ENCODE measurements at regions not wholly inside any gene's neighbourhood (a gene's known extent, or its start where the extent isn't known, plus 50 kb on each side); places are given as distances from the start of the nearest gene placed in this dataset.

- no peak overlapping the region for H3K27ac ChIP-seq (ENCODE audit: low read depth, low read length)
- H3K27me3 ChIP-seq (ENCODE audit: control insufficient read depth, low read length), result no peaks in the 10 kb centered on the region; the same call in 1 of the 2 replicates
- H3K9me3 ChIP-seq (ENCODE audit: control insufficient read depth, insufficient read depth, low read length), result no peaks in the 10 kb centered on the region
- no peak overlapping the region for H3K4me3 ChIP-seq (ENCODE audit: low read length)
- no peaks in the 10 kb centered on the region for H3K79me2 ChIP-seq (ENCODE audit: control insufficient read depth, low read length)
- no peak for TF ChIP-seq EZH2phosphoT487 (IDR thresholded peaks at IDR 0.05; ENCODE audit: borderline replicate concordance, low read length)
- TF ChIP-seq, protein P1, sequence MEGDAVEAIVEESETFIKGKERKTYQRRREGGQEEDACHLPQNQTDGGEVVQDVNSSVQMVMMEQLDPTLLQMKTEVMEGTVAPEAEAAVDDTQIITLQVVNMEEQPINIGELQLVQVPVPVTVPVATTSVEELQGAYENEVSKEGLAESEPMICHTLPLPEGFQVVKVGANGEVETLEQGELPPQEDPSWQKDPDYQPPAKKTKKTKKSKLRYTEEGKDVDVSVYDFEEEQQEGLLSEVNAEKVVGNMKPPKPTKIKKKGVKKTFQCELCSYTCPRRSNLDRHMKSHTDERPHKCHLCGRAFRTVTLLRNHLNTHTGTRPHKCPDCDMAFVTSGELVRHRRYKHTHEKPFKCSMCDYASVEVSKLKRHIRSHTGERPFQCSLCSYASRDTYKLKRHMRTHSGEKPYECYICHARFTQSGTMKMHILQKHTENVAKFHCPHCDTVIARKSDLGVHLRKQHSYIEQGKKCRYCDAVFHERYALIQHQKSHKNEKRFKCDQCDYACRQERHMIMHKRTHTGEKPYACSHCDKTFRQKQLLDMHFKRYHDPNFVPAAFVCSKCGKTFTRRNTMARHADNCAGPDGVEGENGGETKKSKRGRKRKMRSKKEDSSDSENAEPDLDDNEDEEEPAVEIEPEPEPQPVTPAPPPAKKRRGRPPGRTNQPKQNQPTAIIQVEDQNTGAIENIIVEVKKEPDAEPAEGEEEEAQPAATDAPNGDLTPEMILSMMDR (IDR thresholded peaks at IDR 0.05; ENCODE audit: low read depth, low read length, poor library complexity, severe bottlenecking), result no peak
- H3K4me2 ChIP-seq (ENCODE audit: low read length), result no peak overlapping the region
- H4K20me1 ChIP-seq (ENCODE audit: control insufficient read depth, insufficient read depth, low read depth, low read length), result no peaks in the 10 kb centered on the region
- H3K36me3 ChIP-seq (ENCODE audit: control insufficient read depth, low read length), result no peaks in the 10 kb centered on the region
- H3K4me1 ChIP-seq (ENCODE audit: control insufficient read depth, low read length), result no peaks in the 10 kb centered on the region
- no peaks in the 10 kb centered on the region for H3F3A ChIP-seq (ENCODE audit: control insufficient read depth, insufficient read depth)
- H3K9me2 ChIP-seq (replicated peaks; ENCODE audit: control insufficient read depth, low read length), result no peaks in the 10 kb centered on the region
Measured at GRCh38 chr12:67414011-67414715, 145.0 kb downstream of the CAND1 start.

- no peak overlapping the region for H3K27ac ChIP-seq (ENCODE audit: low read depth, low read length)
- no peaks in the 10 kb centered on the region for H3K4me1 ChIP-seq (ENCODE audit: control insufficient read depth, low read length)
- H4K20me1 ChIP-seq (ENCODE audit: control insufficient read depth, insufficient read depth, low read depth, low read length), result no peaks in the 10 kb centered on the region
- H3K9me3 ChIP-seq (ENCODE audit: control insufficient read depth, insufficient read depth, low read length), result no peaks in the 10 kb centered on the region
- H3K36me3 ChIP-seq (ENCODE audit: control insufficient read depth, low read length), result no peaks in the 10 kb centered on the region
- no peaks in the 10 kb centered on the region; the same call in 1 of the 2 replicates for H3K27me3 ChIP-seq (ENCODE audit: control insufficient read depth, low read length)
- H3K4me3 ChIP-seq (ENCODE audit: low read length), result no peak overlapping the region
- no peaks in the 10 kb centered on the region for H3F3A ChIP-seq (ENCODE audit: control insufficient read depth, insufficient read depth)
- H3K79me2 ChIP-seq (ENCODE audit: control insufficient read depth, low read length), result no peaks in the 10 kb centered on the region
- H3K9me2 ChIP-seq (replicated peaks; ENCODE audit: control insufficient read depth, low read length), result no peaks in the 10 kb centered on the region
- TF ChIP-seq EZH2phosphoT487 (IDR thresholded peaks at IDR 0.05; ENCODE audit: borderline replicate concordance, low read length), result no peak
- TF ChIP-seq, protein P1 (IDR thresholded peaks at IDR 0.05; ENCODE audit: low read depth, low read length, poor library complexity, severe bottlenecking), result peak; percentile 43
- no peak overlapping the region for H3K4me2 ChIP-seq (ENCODE audit: low read length)
Measured at GRCh38 chr12:67415473-67415872, 146.3 kb downstream of the CAND1 start.

DNA sequence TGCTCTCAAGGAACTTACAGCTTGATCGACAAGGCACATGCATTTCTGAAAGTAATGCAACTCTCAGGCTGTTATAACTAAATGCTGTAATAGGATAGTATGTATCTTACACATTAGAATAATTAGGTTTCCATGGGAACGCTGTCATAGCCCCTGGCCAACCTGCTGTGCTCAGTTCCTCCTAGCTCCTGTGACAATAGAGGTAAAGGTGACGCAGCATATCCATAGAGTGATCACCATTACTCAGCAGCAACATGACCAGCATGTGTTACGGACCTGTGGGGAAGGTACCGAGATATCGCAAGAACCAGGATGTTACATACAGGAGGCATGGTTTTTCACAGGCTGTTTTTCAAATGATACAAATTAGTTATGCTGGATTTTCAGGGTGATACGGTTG lies 150.7 kb downstream of the CAND1 start:
- Histone ChIP-seq H3K4me3 (ENCODE audit: low read length) (no peak overlapping the region), H3K4me2 (ENCODE audit: low read length) (no peak overlapping the region), H3K36me3 (ENCODE audit: control insufficient read depth, low read length) (no peaks in the 10 kb centered on the region), H3K4me1 (ENCODE audit: control insufficient read depth, low read length) (no peaks in the 10 kb centered on the region), H3F3A (ENCODE audit: control insufficient read depth, insufficient read depth) (no peaks in the 10 kb centered on the region), H3K79me2 (ENCODE audit: control insufficient read depth, low read length) (no peaks in the 10 kb centered on the region), H4K20me1 (ENCODE audit: control insufficient read depth, insufficient read depth, low read depth, low read length) (no peaks in the 10 kb centered on the region), H3K9me3 (ENCODE audit: control insufficient read depth, insufficient read depth, low read length) (no peaks in the 10 kb centered on the region), H3K27me3 (ENCODE audit: control insufficient read depth, low read length) (no peaks in the 10 kb centered on the region), H3K9me2 (replicated peaks; ENCODE audit: control insufficient read depth, low read length) (no peaks in the 10 kb centered on the region), H3K27ac (ENCODE audit: low read depth, low read length) (no peak overlapping the region)
- TF ChIP-seq EZH2phosphoT487 (IDR thresholded peaks at IDR 0.05; ENCODE audit: borderline replicate concordance, low read length), result no peak
- TF ChIP-seq, protein P1 (IDR thresholded peaks at IDR 0.05; ENCODE audit: low read depth, low read length, poor library complexity, severe bottlenecking), result no peak
